ENCODE measurements at regions not wholly inside any gene's neighbourhood (a gene's known extent, or its start where the extent isn't known, plus 50 kb on each side); places are given as distances from the start of the nearest gene placed in this dataset.
"Not testable (repeated sequence)": the region's sequence is repeated elsewhere in the genome, so short reads cannot be mapped to it uniquely, and the experiment has no call there.

DNA sequence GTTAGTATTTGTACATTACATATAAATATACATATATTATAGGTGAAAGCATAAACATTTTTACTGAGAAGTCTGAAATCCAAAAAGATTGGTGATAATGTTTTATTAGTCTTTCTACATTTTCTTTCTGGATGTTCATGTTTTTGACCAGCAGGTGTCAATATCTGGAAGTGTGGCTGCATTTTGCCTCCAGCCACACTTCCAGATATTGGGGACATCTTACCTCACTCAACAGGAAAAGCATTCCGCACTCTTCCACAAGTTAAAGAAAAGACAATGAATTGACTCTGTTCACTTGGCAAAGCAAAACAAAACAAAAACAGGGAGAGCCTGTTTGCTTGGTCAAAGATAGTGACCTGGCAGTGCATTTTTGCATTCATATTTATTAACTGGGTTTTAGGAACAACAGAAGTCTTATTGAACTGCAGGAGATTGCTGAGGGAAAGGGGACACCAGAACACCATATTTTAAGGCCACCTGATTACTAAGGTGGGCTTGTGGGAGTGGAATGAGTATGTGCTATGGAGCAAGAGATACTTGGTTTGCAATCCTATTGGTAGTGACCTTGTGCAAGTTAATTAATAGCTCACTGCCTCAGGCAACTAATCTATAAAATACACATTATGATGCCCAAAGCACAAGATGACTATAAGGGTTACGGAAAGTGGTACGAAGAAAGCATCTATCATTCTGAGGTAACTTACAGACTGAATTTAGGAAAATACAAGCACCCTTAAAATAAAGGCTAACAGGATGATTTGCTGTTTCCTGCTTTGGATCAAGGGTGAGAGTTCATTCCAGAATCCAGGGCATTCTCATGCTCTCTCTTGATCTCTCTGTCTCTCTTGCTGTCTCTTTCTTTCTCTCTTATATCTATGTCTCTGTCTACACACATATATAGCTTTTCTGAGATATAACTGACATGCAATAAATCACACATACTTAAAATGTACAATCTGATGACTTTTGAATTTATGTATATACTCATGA is 389.9 kb upstream of the EMCN start:
- no peak overlapping the region for H3K4me2 ChIP-seq (ENCODE audit: low read length)
- TF ChIP-seq EZH2 (IDR thresholded peaks at IDR 0.05; ENCODE audit: borderline replicate concordance, low read length) (no peak), CTCF (IDR thresholded peaks at IDR 0.05; ENCODE audit: low read length) (peak; percentile 49)
- no peaks in the 10 kb centered on the region for H3K9me3 ChIP-seq (ENCODE audit: low read length)
- no peaks in the 10 kb centered on the region for H3K36me3 ChIP-seq (ENCODE audit: insufficient read depth, low read length)
- no peak overlapping the region for H2AFZ ChIP-seq (ENCODE audit: low read length)
- H3K27ac ChIP-seq (ENCODE audit: low read depth, low read length, poor library complexity, severe bottlenecking), result no peak overlapping the region
- H4K20me1 ChIP-seq (ENCODE audit: insufficient read depth, low read length), result no peaks in the 10 kb centered on the region
- H3K4me3 ChIP-seq (ENCODE audit: low read depth, low read length, poor library complexity, severe bottlenecking), result no peak overlapping the region
- no peak overlapping the region for H3K9ac ChIP-seq (ENCODE audit: low read length)
- H3K79me2 ChIP-seq (ENCODE audit: insufficient read depth, low read length), result no peaks in the 10 kb centered on the region
- H3K4me1 ChIP-seq (ENCODE audit: insufficient read depth, low read length, severe bottlenecking), result no peaks in the 10 kb centered on the region
- H3F3A ChIP-seq (ENCODE audit: insufficient read depth, low read length), result no peaks in the 10 kb centered on the region
- H3K9me2 ChIP-seq (ENCODE audit: low read depth, low read length), result no peaks in the 10 kb centered on the region
- H3K27me3 ChIP-seq (ENCODE audit: insufficient read depth, low read length), result no peaks in the 10 kb centered on the region

DNA sequence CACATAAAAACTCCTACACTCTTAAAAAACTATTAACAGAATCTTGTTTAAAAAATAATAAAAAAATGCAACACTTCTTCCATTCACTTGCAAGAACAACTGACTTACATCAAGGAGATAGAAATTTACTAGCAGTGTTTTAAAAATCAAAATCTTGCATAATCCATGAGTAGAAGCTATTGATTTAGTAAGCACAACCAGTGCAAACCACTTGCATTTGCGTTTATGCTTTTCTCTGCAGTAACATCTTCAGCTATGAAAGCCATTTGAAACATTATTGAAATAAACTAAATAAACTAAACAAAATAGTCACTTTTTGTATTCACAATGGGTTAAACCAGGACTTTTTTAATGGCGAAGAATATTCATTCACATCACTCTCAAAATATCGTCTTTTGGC is 389.2 kb upstream of the EMCN start:
- TF ChIP-seq EZH2 (IDR thresholded peaks at IDR 0.05; ENCODE audit: borderline replicate concordance, low read length), result no peak
- TF ChIP-seq CTCF (IDR thresholded peaks at IDR 0.05; ENCODE audit: low read length), result no peak
- Histone ChIP-seq H3K27ac (ENCODE audit: low read depth, low read length, poor library complexity, severe bottlenecking) (no peak overlapping the region), H4K20me1 (ENCODE audit: insufficient read depth, low read length) (no peaks in the 10 kb centered on the region), H3K9me2 (ENCODE audit: low read depth, low read length) (no peaks in the 10 kb centered on the region), H3K4me2 (ENCODE audit: low read length) (no peak overlapping the region), H3K9me3 (ENCODE audit: low read length) (no peaks in the 10 kb centered on the region), H3K4me1 (ENCODE audit: insufficient read depth, low read length, severe bottlenecking) (no peaks in the 10 kb centered on the region), H3K27me3 (ENCODE audit: insufficient read depth, low read length) (no peaks in the 10 kb centered on the region), H3K79me2 (ENCODE audit: insufficient read depth, low read length) (no peaks in the 10 kb centered on the region), H3K9ac (ENCODE audit: low read length) (no peak overlapping the region), H3F3A (ENCODE audit: insufficient read depth, low read length) (no peaks in the 10 kb centered on the region), H2AFZ (ENCODE audit: low read length) (no peak overlapping the region), H3K4me3 (ENCODE audit: low read depth, low read length, poor library complexity, severe bottlenecking) (no peak overlapping the region), H3K36me3 (ENCODE audit: insufficient read depth, low read length) (no peaks in the 10 kb centered on the region)

DNA sequence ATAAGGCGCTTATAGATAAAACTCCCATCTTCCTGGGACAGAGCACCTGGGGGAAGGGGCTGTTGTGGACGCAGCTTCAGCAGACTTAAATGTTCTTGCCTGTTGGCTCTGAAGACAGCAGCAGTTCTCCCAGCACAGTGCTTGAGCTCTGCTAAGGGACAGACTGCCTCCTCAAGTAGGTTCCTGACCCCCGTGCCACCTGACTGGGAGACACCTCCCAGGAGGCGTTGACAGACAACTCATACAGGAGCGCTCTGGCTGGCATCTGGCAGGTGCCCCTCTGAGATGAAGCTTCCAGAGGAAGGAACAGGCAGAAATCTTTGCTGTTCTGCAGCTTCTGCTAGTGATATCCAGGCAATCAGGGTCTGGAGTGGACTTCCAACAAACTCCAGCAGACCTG is 383.1 kb upstream of the EMCN start:
- not testable (repeated sequence) for H3K36me3 ChIP-seq (ENCODE audit: insufficient read depth, low read length); H3K4me3 ChIP-seq (ENCODE audit: low read depth, low read length, poor library complexity, severe bottlenecking); H3K79me2 ChIP-seq (ENCODE audit: insufficient read depth, low read length); H4K20me1 ChIP-seq (ENCODE audit: insufficient read depth, low read length); H3K9me3 ChIP-seq (ENCODE audit: low read length); H3K4me2 ChIP-seq (ENCODE audit: low read length); H3K27me3 ChIP-seq (ENCODE audit: insufficient read depth, low read length); H3K27ac ChIP-seq (ENCODE audit: low read depth, low read length, poor library complexity, severe bottlenecking); H2AFZ ChIP-seq (ENCODE audit: low read length); H3K9me2 ChIP-seq (ENCODE audit: low read depth, low read length); H3K4me1 ChIP-seq (ENCODE audit: insufficient read depth, low read length, severe bottlenecking); H3K9ac ChIP-seq (ENCODE audit: low read length); H3F3A ChIP-seq (ENCODE audit: insufficient read depth, low read length)

- Histone ChIP-seq H3K27ac (ENCODE audit: low read depth, low read length, poor library complexity, severe bottlenecking) (no peak overlapping the region), H4K20me1 (ENCODE audit: insufficient read depth, low read length) (no peaks in the 10 kb centered on the region), H3K9ac (ENCODE audit: low read length) (no peak overlapping the region), H3F3A (ENCODE audit: insufficient read depth, low read length) (no peaks in the 10 kb centered on the region), H3K79me2 (ENCODE audit: insufficient read depth, low read length) (no peaks in the 10 kb centered on the region), H3K9me2 (ENCODE audit: low read depth, low read length) (no peaks in the 10 kb centered on the region), H3K36me3 (ENCODE audit: insufficient read depth, low read length) (no peaks in the 10 kb centered on the region), H3K4me3 (ENCODE audit: low read depth, low read length, poor library complexity, severe bottlenecking) (no peak overlapping the region), H3K9me3 (ENCODE audit: low read length) (no peaks in the 10 kb centered on the region), H3K4me2 (ENCODE audit: low read length) (no peak overlapping the region), H3K4me1 (ENCODE audit: insufficient read depth, low read length, severe bottlenecking) (peaks cover 3% of the 10 kb centered on the region), H3K27me3 (ENCODE audit: insufficient read depth, low read length) (no peaks in the 10 kb centered on the region), H2AFZ (ENCODE audit: low read length) (no peak overlapping the region)
- no peak for TF ChIP-seq EZH2 (IDR thresholded peaks at IDR 0.05; ENCODE audit: borderline replicate concordance, low read length)
- no peak for TF ChIP-seq CTCF (IDR thresholded peaks at IDR 0.05; ENCODE audit: low read length)
Measured at GRCh38 chr4:100900134-100900533, 382.3 kb upstream of the EMCN start.
